ENCODE measurements at regions not wholly inside any gene's neighbourhood (a gene's known extent, or its start where the extent isn't known, plus 50 kb on each side); places are given as distances from the start of the nearest gene placed in this dataset.

GRCh38 chr12:92008345-92008744, 137.3 kb downstream of the BTG1 start:
- H3K27ac Mint-ChIP-seq: no peak overlapping the region

GRCh38 chr12:92007787-92008186, 137.9 kb downstream of the BTG1 start:
- H3K36me3 Mint-ChIP-seq: no peaks in the 10 kb centered on the region
- peaks cover 30% of the 10 kb centered on the region for H3K4me1 Mint-ChIP-seq (ENCODE audit: unreplicated experiment)
- H3K27me3 Mint-ChIP-seq: no peaks in the 10 kb centered on the region
- no peak for TF ChIP-seq CTCF (conservative IDR thresholded peaks at IDR 0.05)
- no peaks in the 10 kb centered on the region for H3K9me3 Mint-ChIP-seq
- no peak overlapping the region for H3K27ac Mint-ChIP-seq
- no peak for DNase-seq (ENCODE audit: extremely low spot score, unreplicated experiment)
- H3K4me3 Mint-ChIP-seq: no peak overlapping the region

More at GRCh38 chr12:92008345-92008744, 137.3 kb downstream of the BTG1 start:
- no peak overlapping the region for H3K4me3 Mint-ChIP-seq
- no peak for DNase-seq (ENCODE audit: extremely low spot score, unreplicated experiment)
- no peak for TF ChIP-seq CTCF (conservative IDR thresholded peaks at IDR 0.05)
- peaks cover 25% of the 10 kb centered on the region for H3K4me1 Mint-ChIP-seq (ENCODE audit: unreplicated experiment)
- no peaks in the 10 kb centered on the region for H3K27me3 Mint-ChIP-seq
- no peaks in the 10 kb centered on the region for H3K36me3 Mint-ChIP-seq
- H3K9me3 Mint-ChIP-seq: no peaks in the 10 kb centered on the region

DNA sequence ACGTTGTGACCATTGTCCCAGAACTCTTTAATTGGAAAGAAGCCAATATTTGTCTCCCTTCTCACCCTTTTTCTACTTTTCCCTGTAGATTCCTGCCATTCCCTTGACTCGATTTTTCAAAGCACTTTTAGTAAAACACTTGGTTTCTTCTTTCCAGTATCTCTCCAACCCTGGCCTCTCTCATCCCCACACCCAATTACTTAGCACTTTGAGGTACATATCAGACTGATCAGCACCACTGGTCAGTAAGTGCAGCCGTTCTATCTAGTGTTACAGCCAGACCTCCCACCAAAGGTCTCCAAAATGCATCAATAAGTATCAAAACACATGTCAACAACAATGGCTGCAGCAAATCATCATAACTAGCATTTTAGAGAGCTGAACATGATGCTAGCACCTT, 141.9 kb downstream of the BTG1 start:
- Mint-ChIP-seq H3K27ac (no peak overlapping the region), H3K27me3 (no peaks in the 10 kb centered on the region), H3K9me3 (no peaks in the 10 kb centered on the region), H3K36me3 (no peaks in the 10 kb centered on the region), H3K4me3 (no peak overlapping the region), H3K4me1 (ENCODE audit: unreplicated experiment) (peaks cover 24% of the 10 kb centered on the region)
- no peak for TF ChIP-seq CTCF (conservative IDR thresholded peaks at IDR 0.05)
- DNase-seq (ENCODE audit: extremely low spot score, unreplicated experiment): no peak

- no peak for TF ChIP-seq CTCF (conservative IDR thresholded peaks at IDR 0.05)
- no peak overlapping the region for H3K27ac Mint-ChIP-seq
- no peak for DNase-seq (ENCODE audit: extremely low spot score, unreplicated experiment)
Measured at GRCh38 chr12:92002673-92003382, 142.8 kb downstream of the BTG1 start.

GRCh38 chr12:92002195-92002649, 143.4 kb downstream of the BTG1 start:
- no peaks in the 10 kb centered on the region for H3K36me3 Mint-ChIP-seq
- no peak for TF ChIP-seq CTCF (conservative IDR thresholded peaks at IDR 0.05)
- H3K4me1 Mint-ChIP-seq (ENCODE audit: unreplicated experiment): peaks cover 14% of the 10 kb centered on the region
- no peak for DNase-seq (ENCODE audit: extremely low spot score, unreplicated experiment)
- H3K9me3 Mint-ChIP-seq: no peaks in the 10 kb centered on the region
- H3K4me3 Mint-ChIP-seq: no peak overlapping the region
- H3K27me3 Mint-ChIP-seq: no peaks in the 10 kb centered on the region
- H3K27ac Mint-ChIP-seq: no peak overlapping the region

More at GRCh38 chr12:92002673-92003382, 142.8 kb downstream of the BTG1 start:
- H3K27me3 Mint-ChIP-seq: no peaks in the 10 kb centered on the region
- no peaks in the 10 kb centered on the region for H3K9me3 Mint-ChIP-seq
- no peaks in the 10 kb centered on the region for H3K36me3 Mint-ChIP-seq
- H3K4me3 Mint-ChIP-seq: peak overlapping the region; percentile 4
- H3K4me1 Mint-ChIP-seq (ENCODE audit: unreplicated experiment): peaks cover 19% of the 10 kb centered on the region
